ENCODE measurements at regions not wholly inside any gene's neighbourhood (a gene's known extent, or its start where the extent isn't known, plus 50 kb on each side); places are given as distances from the start of the nearest gene placed in this dataset.

DNA sequence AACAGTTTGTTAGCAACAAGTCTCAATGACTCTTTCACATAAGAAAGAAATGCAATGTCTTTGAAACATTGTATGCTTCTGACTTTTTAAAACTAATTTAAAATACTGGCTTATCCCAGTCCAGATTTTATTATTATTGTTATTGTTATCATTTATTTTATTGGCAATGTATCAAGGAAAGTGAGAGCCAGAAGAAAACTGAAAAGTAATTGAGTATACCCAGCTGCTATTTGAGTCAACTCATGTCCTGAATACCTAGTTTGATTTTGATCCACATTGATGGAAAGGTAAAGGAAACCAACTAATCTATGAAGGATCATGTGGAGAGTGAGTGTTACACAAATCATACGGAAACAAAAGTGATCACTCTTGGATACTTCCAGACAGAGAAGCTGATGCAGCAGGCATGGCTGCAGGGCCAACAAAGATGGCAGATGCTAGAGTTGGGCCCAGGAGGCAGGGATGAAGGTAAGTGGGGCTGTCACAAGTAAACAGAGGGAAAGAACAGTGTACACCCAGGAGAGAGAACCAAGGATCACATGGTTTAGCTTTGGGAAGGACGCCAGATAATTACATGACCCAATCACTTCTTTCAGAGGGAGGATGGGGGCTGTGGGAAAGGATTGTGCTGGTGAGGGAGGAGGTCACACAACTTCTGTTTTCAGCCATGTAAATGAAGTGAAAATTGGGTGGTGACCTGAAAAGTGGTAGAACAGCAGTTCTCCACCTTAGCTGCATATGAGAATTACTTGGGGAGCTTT lies 179.2 kb upstream of the NAMPT start:
- TF ChIP-seq POLR2AphosphoS5 (IDR thresholded peaks at IDR 0.05; ENCODE audit: low read depth, low read length) (no peak), POLR2A (IDR thresholded peaks at IDR 0.05; ENCODE audit: low read depth, low read length) (no peak), TAF1 (IDR thresholded peaks at IDR 0.05; ENCODE audit: low read depth, low read length) (0 out of 2 replicates have a peak, but pooled peaks have one; percentile 2), PAX5 (IDR thresholded peaks at IDR 0.05; ENCODE audit: insufficient read depth, low read length, severe bottlenecking) (no peak), POU2F2 (IDR thresholded peaks at IDR 0.05; ENCODE audit: low read depth, low read length) (no peak), SPI1 (IDR thresholded peaks at IDR 0.05; ENCODE audit: low read depth, low read length) (no peak)

Data from GM12891 (cell line).